CD4-positive, CD25-positive, alpha-beta regulatory T cell (primary cell): ENCODE measurements at regions not wholly inside any gene's neighbourhood (a gene's known extent, or its start where the extent isn't known, plus 50 kb on each side); places are given as distances from the start of the nearest gene placed in this dataset.
A peak's percentile ranks its signal among the peaks of the same experiment; 100 is the strongest.

ENCODE experiments used
- ATAC-seq, 2 donors: fragments of 150-1000 bp; cut with Tn5 transposase; one replicate each; pipeline ENCODE4 v1.10.0; 2021; ENCODE audit warnings: low read depth in 2 of 2, moderate number of reproducible peaks in 2 of 2, moderate library complexity in 1 of 2
- DNase-seq, 3 donors: peaks; one replicate each; pipeline versions ENCODE4 v3.0.0 to v3.0.0-alpha.2; 2012 to 2022; ENCODE audit warnings: mixed read lengths in 1 of 3
- H3K27ac ChIP-seq: one replicate; pipeline ENCODE4 v1.7.0; 2013; ENCODE audit warnings: mild to moderate bottlenecking, low read length; ENCODE audit not compliant: insufficient read depth, poor library complexity, severe bottlenecking
- H3K27me3 ChIP-seq: one replicate; pipeline ENCODE4 v1.7.0; 2013; ENCODE audit warnings: low read length; ENCODE audit not compliant: control insufficient read depth, insufficient read depth
- H3K36me3 ChIP-seq: one replicate; pipeline ENCODE4 v1.7.0; 2013; ENCODE audit warnings: mild to moderate bottlenecking, low read length, moderate library complexity; ENCODE audit not compliant: control insufficient read depth, insufficient read depth
- H3K4me1 ChIP-seq: 2 replicates; pipeline ENCODE4 v1.7.0; 2013; ENCODE audit warnings: mild to moderate bottlenecking, low read length; ENCODE audit not compliant: insufficient read depth, control insufficient read depth, poor library complexity, severe bottlenecking
- H3K4me3 ChIP-seq: one replicate; pipeline ENCODE4 v1.7.0; 2013; ENCODE audit warnings: low read depth, mild to moderate bottlenecking, low read length, moderate library complexity
- H3K9me3 ChIP-seq, 2 experiments: 1 replicate in 1 of 2; 2 replicates in 1 of 2; pipeline ENCODE4 v1.7.0; 2013; ENCODE audit warnings: low read length in 2 of 2, mild to moderate bottlenecking in 1 of 2, moderate library complexity in 1 of 2; ENCODE audit not compliant: control insufficient read depth in 2 of 2
- H3K27ac Mint-ChIP-seq, 3 donors: one replicate each; pipeline ENCODE4 v1.8.0; 2020 to 2022; ENCODE audit warnings: mild to moderate bottlenecking in 3 of 3, mixed read lengths in 3 of 3, moderate library complexity in 2 of 3
- H3K27me3 Mint-ChIP-seq: one replicate; pipeline ENCODE4 v1.8.0; 2022; ENCODE audit warnings: mild to moderate bottlenecking, mixed read lengths
- H3K36me3 Mint-ChIP-seq: one replicate; pipeline ENCODE4 v1.8.0; 2020; ENCODE audit warnings: mixed read lengths
- H3K4me1 Mint-ChIP-seq, 4 donors: one replicate each; pipeline ENCODE4 v1.8.0; 2020 to 2022; ENCODE audit warnings: mixed read lengths in 4 of 4, mild to moderate bottlenecking in 1 of 4
- H3K4me3 Mint-ChIP-seq, 4 donors: one replicate each; pipeline ENCODE4 v1.8.0; 2020 to 2022; ENCODE audit warnings: mild to moderate bottlenecking in 4 of 4, mixed read lengths in 4 of 4, moderate library complexity in 3 of 4
- H3K9me3 Mint-ChIP-seq, 7 donors: one replicate each; pipeline ENCODE4 v1.8.0; 2020 to 2022; ENCODE audit warnings: mixed read lengths in 7 of 7, mild to moderate bottlenecking in 3 of 7, moderate library complexity in 2 of 7

DNA sequence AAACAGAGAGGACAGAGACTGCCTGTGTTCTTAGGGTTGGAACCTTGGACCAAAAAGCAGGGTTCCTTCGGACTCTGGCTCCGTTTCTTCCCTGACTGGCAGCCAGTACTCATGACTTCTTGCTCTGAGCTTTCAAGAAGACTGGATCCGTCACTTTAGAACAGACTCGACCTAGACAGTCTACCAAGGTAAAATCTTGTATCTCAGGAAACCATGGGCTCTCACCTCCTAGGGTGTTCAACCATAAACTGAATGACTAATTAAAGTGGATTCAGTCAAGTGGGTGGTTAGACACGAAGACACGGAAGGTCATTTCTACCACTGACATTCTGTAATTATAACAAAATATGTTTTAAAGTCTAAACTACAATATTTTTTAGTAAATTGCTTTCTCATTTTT, 153.8 kb upstream of the SLC39A10 start:
- Histone ChIP-seq H3K36me3 (no peaks in the 10 kb centered on the region), H3K4me3 (no peak overlapping the region), H3K9me3 (no peaks in the 10 kb centered on the region), H3K4me1 (peaks cover 5% of the 10 kb centered on the region), H3K27ac (no peak overlapping the region), H3K27me3 (no peaks in the 10 kb centered on the region)
- Mint-ChIP-seq H3K27ac (peak overlapping the region in 1 of 3 donors; percentile 49), H3K4me1 (peaks cover 15 to 31% (median 25%) of the 10 kb centered on the region in 4 donors), H3K9me3 (peaks cover 0 to 7% (median 0%) of the 10 kb centered on the region in 7 donors), H3K36me3 (no peaks in the 10 kb centered on the region), H3K27me3 (no peaks in the 10 kb centered on the region), H3K4me3 (no peak overlapping the region)
- DNase-seq = no peak
- ATAC-seq = no peak

DNA sequence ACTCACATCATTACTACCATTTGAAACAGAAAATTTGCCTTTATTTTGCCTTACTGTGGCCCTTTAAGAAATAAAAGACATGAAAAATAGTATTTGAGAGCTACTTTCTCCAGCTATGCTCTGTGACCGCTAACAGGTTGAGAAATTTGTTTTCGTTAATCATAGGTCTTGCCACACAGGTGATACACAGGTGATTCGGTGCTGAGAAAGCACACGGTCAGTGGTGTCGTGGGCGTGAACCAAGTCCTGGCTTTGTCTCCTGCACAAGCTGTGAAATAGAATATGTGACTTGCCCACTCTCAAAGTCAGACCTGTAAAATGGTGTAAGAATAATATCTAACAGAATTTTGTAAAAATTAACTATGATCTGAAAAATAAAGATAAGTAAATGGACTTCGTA, 155.3 kb upstream of the SLC39A10 start:
- H3K4me3 Mint-ChIP-seq = no peak overlapping the region
- no peak overlapping the region for H3K27ac ChIP-seq
- no peak for ATAC-seq
- no peaks in the 10 kb centered on the region for H3K27me3 Mint-ChIP-seq
- H3K27me3 ChIP-seq = no peaks in the 10 kb centered on the region
- H3K9me3 Mint-ChIP-seq = peaks cover 0 to 7% (median 0%) of the 10 kb centered on the region in 7 donors
- peaks cover 11% of the 10 kb centered on the region for H3K4me1 ChIP-seq
- H3K27ac Mint-ChIP-seq = peak overlapping the region in 2 of 3 donors; percentile 65 to 86
- peaks cover 20 to 45% (median 33%) of the 10 kb centered on the region in 4 donors for H3K4me1 Mint-ChIP-seq
- no peak for DNase-seq
- H3K4me3 ChIP-seq = no peak overlapping the region
- H3K36me3 Mint-ChIP-seq = no peaks in the 10 kb centered on the region
- H3K36me3 ChIP-seq = no peaks in the 10 kb centered on the region
- no peaks in the 10 kb centered on the region for H3K9me3 ChIP-seq

DNA sequence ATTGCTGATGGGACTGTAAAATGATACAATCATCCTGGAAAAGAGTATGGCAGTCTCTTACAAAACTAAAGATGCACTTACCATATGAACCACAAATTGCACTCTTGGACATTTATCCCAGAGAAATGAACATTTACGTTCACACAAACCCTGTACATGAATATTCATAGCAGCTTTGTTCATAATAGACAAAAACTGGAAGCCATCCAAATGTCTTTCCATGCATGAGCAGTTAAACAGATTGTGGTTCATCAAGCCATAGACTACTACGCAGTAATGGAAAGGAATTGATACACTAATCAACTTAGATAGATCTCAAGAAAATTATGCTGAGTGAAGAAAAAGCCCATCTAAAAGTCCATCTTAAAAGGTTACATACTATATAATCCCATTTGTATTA, 156.1 kb upstream of the SLC39A10 start:
- DNase-seq (no peak), ATAC-seq (no peak)
- Histone ChIP-seq H3K4me3 (no peak overlapping the region), H3K4me1 (peaks cover 11% of the 10 kb centered on the region), H3K9me3 (no peaks in the 10 kb centered on the region), H3K27me3 (no peaks in the 10 kb centered on the region), H3K27ac (no peak overlapping the region), H3K36me3 (no peaks in the 10 kb centered on the region)
- H3K4me1 Mint-ChIP-seq = peaks cover 20 to 51% (median 39%) of the 10 kb centered on the region in 4 donors
- no peaks in the 10 kb centered on the region for H3K36me3 Mint-ChIP-seq
- no peaks in the 10 kb centered on the region for H3K27me3 Mint-ChIP-seq
- peaks cover 0 to 10% (median 0%) of the 10 kb centered on the region in 7 donors for H3K9me3 Mint-ChIP-seq
- H3K27ac Mint-ChIP-seq = peak overlapping the region in 2 of 3 donors; percentile 42 to 77
- H3K4me3 Mint-ChIP-seq = no peak overlapping the region

DNA sequence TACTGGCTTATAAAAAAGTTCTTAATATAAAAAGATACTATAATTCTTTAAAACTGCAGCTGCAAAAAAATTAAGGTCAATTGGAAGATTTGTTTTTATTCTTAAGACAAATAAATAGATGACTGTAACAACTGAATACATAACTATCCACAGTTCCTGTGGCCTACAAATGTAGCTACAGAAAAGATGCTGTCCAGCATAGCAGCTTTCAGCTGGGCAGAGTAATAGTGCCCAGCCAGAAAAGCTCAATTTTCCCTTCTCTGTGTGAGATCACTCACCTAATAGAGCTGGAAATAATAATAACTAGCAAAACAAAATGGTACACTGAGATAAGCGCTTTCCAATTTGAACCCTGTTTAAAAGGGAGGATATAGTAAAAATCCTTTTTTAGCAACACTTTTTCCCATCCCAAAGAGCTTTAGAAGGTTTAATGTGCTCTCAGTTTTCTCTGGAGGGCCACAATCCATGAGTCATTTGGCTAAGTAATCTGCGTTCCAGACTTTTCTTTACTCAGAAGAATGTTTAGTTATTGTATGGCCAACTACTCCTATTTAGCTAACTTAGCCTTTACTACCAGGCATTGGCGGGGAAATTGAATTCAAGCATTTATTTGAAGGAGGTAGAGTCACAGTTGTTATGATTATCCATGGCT, 158.1 kb upstream of the SLC39A10 start:
- Mint-ChIP-seq H3K27me3 (no peaks in the 10 kb centered on the region), H3K4me3 (no peak overlapping the region), H3K4me1 (peaks cover 16 to 50% (median 30%) of the 10 kb centered on the region in 4 donors), H3K9me3 (peaks cover 0 to 10% (median 0%) of the 10 kb centered on the region in 7 donors), H3K36me3 (no peaks in the 10 kb centered on the region), H3K27ac (no peak overlapping the region)
- no peak for ATAC-seq
- no peak overlapping the region for H3K4me3 ChIP-seq
- no peaks in the 10 kb centered on the region for H3K36me3 ChIP-seq
- peaks cover 11% of the 10 kb centered on the region for H3K4me1 ChIP-seq
- no peaks in the 10 kb centered on the region for H3K9me3 ChIP-seq
- DNase-seq = no peak
- H3K27me3 ChIP-seq = no peaks in the 10 kb centered on the region
- H3K27ac ChIP-seq = no peak overlapping the region

DNA sequence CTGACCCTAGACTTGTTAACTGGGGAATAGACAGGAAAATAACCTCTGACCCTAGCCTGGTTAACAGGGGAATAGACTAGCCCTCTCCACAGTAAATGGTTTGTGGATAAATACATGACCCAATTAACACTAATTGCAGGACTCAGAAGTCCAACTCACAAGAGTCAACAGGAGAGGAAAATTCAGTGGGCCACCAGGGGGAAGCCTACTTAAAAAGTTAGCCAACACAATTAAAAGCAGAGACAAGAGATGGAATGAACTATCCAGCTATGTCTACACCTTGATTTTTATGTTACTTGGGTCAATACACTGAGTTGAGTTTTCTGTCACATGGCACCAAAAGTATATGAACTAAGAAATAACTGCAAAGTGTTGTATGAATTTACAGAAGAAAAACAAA, 158.8 kb upstream of the SLC39A10 start:
- no peaks in the 10 kb centered on the region for H3K27me3 Mint-ChIP-seq
- ATAC-seq (peak; percentile 53 to 72), DNase-seq (peak; percentile 27 to 79 (median 58))
- H3K36me3 ChIP-seq = no peaks in the 10 kb centered on the region
- H3K4me3 Mint-ChIP-seq = no peak overlapping the region
- no peak overlapping the region for H3K27ac ChIP-seq
- no peaks in the 10 kb centered on the region for H3K36me3 Mint-ChIP-seq
- H3K4me3 ChIP-seq = no peak overlapping the region
- peak overlapping the region; percentile 43 to 79 (median 53) for H3K27ac Mint-ChIP-seq
- peaks cover 11% of the 10 kb centered on the region for H3K4me1 ChIP-seq
- H3K27me3 ChIP-seq = no peaks in the 10 kb centered on the region
- peaks cover 16 to 50% (median 30%) of the 10 kb centered on the region in 4 donors for H3K4me1 Mint-ChIP-seq
- peaks cover 0 to 12% (median 0%) of the 10 kb centered on the region in 7 donors for H3K9me3 Mint-ChIP-seq
- H3K9me3 ChIP-seq = no peaks in the 10 kb centered on the region

DNA sequence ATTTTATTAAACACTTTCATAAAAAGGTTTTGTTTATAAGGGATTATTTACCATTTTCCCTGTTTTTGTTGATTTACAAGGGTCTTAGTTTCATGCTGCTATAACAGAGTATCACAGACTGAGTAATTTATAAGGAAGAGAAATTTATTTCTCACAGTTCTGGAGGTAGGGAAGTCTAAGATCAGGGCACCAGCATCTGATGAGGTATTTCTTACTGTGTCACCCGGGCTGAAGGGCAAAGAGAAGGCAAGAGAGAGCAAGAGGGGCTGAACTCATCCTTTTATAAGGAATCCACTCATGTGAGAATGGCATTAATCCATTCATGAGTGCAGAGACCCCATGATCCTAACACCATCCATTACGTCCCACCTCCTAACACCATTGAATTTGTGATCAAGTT, 160.0 kb upstream of the SLC39A10 start:
- H3K9me3 ChIP-seq = no peaks in the 10 kb centered on the region
- Mint-ChIP-seq H3K27ac (peak overlapping the region in 2 of 3 donors; percentile 20 to 49), H3K4me3 (no peak overlapping the region), H3K36me3 (no peaks in the 10 kb centered on the region), H3K27me3 (no peaks in the 10 kb centered on the region), H3K4me1 (peaks cover 16 to 50% (median 28%) of the 10 kb centered on the region in 4 donors), H3K9me3 (peaks cover 0 to 12% (median 0%) of the 10 kb centered on the region in 7 donors)
- ATAC-seq (no peak), DNase-seq (no peak)
- peaks cover 11% of the 10 kb centered on the region for H3K4me1 ChIP-seq
- no peaks in the 10 kb centered on the region for H3K36me3 ChIP-seq
- no peaks in the 10 kb centered on the region for H3K27me3 ChIP-seq
- no peak overlapping the region for H3K4me3 ChIP-seq
- no peak overlapping the region for H3K27ac ChIP-seq

DNA sequence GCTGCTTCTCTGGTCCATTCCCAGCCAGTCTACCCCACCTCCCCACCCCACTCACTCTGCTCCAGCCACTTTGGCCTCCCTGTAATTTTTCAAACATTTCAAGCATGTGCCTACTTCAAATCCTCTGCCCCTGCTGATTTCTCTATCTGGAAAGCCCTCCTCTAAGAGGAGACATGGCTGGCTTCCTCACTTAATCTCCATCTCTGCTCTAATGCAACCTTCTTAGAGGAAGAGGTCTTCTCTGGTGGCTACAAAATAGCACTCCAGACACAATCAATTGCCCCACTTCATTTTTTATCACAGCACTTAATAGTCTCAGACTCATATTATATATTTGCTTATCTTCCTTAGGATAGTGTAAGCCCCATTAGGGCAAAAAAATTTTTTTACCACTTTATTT, 161.1 kb upstream of the SLC39A10 start:
- Histone ChIP-seq H3K4me1 (peaks cover 11% of the 10 kb centered on the region), H3K4me3 (no peak overlapping the region), H3K36me3 (no peaks in the 10 kb centered on the region), H3K27me3 (no peaks in the 10 kb centered on the region), H3K9me3 (no peaks in the 10 kb centered on the region), H3K27ac (no peak overlapping the region)
- ATAC-seq (no peak), DNase-seq (no peak)
- H3K4me3 Mint-ChIP-seq = peak overlapping the region in 1 of 4 donors; percentile 48
- no peak overlapping the region for H3K27ac Mint-ChIP-seq
- H3K4me1 Mint-ChIP-seq = peaks cover 16 to 50% (median 28%) of the 10 kb centered on the region in 4 donors
- peaks cover 0 to 10% (median 0%) of the 10 kb centered on the region in 7 donors for H3K9me3 Mint-ChIP-seq
- no peaks in the 10 kb centered on the region for H3K27me3 Mint-ChIP-seq
- no peaks in the 10 kb centered on the region for H3K36me3 Mint-ChIP-seq

DNA sequence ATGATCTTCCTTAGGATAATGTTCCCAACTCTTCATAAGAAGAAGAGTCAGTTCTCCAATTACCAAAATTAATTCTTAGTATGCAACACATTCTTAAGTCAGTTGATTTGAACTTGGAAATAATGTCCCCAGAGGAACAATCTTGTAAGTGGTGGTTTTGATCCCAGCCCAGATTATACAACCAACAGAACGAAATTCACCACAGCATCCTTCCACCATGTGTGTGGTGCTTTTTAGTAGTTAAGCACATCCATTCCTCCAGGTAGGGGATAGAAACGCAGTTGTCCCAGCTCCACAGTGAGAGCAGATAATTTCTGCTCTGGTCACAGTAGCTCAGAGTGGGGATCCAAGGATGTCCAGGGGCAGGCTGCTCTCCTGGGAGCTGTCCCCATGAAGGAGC, 161.7 kb upstream of the SLC39A10 start:
- ATAC-seq (no peak), DNase-seq (no peak)
- no peaks in the 10 kb centered on the region for H3K36me3 Mint-ChIP-seq
- peaks cover 0 to 6% (median 0%) of the 10 kb centered on the region in 7 donors for H3K9me3 Mint-ChIP-seq
- Histone ChIP-seq H3K9me3 (no peaks in the 10 kb centered on the region), H3K36me3 (no peaks in the 10 kb centered on the region), H3K27me3 (no peaks in the 10 kb centered on the region), H3K4me3 (no peak overlapping the region), H3K4me1 (peaks cover 11% of the 10 kb centered on the region), H3K27ac (no peak overlapping the region)
- no peaks in the 10 kb centered on the region for H3K27me3 Mint-ChIP-seq
- H3K4me3 Mint-ChIP-seq = no peak overlapping the region
- no peak overlapping the region for H3K27ac Mint-ChIP-seq
- peaks cover 18 to 45% (median 30%) of the 10 kb centered on the region in 4 donors for H3K4me1 Mint-ChIP-seq
